MM.1S (cell line): ENCODE measurements at regions not wholly inside any gene's neighbourhood (a gene's known extent, or its start where the extent isn't known, plus 50 kb on each side); places are given as distances from the start of the nearest gene placed in this dataset.

Experiments
- CTCF ChIP-seq: fragments of 300-600 bp; sonication (generic); IDR thresholded peaks from 2 replicates; pipeline ENCODE4 v1.5.1; 2016; ENCODE audit warnings: antibody characterized with exemption, low read length, mixed read lengths
- EZH2 ChIP-seq: fragments of 300-600 bp; sonication (generic); optimal IDR thresholded peaks from 2 replicates; pipeline ENCODE3; 2017; ENCODE audit warnings: low read depth, mild to moderate bottlenecking, antibody characterized with exemption, low read length, mixed read lengths

GRCh38 chr9:3676766-3677165 is 151.0 kb upstream of the RFX3 start:
- no peak for TF ChIP-seq CTCF
- no peak for TF ChIP-seq EZH2
